GM19452 (cell line): ENCODE measurements at regions not wholly inside any gene's neighbourhood (a gene's known extent, or its start where the extent isn't known, plus 50 kb on each side); places are given as distances from the start of the nearest gene placed in this dataset.
"Not testable (repeated sequence)": the region's sequence is repeated elsewhere in the genome, so short reads cannot be mapped to it uniquely, and the experiment has no call there.

ENCODE experiments used
- ATAC-seq: cut with Tn5 transposase; IDR thresholded peaks from one replicate; pipeline ENCODE4 v1.9.1; 2021; ENCODE audit not compliant: unreplicated experiment

DNA sequence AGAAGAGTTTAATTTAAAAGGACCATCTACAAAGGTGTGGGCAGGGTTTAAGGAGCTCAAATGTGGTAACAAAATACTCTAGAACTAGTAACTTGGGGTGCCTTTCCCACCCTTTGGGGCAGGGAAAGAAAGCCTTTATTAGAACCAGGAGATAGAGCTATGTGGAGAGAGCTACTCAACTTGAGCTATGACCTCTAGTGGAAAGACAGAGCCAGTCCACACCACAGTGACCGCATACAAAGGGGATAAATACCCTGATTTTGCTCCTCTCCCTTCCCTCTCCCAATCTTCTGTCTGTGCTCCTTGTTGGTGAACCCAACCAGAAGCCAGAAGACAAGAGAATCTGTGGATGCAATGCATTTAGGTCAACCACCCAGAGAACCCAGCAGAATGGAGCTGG lies 54.4 kb upstream of the JAK1 start:
- no peak for ATAC-seq

DNA sequence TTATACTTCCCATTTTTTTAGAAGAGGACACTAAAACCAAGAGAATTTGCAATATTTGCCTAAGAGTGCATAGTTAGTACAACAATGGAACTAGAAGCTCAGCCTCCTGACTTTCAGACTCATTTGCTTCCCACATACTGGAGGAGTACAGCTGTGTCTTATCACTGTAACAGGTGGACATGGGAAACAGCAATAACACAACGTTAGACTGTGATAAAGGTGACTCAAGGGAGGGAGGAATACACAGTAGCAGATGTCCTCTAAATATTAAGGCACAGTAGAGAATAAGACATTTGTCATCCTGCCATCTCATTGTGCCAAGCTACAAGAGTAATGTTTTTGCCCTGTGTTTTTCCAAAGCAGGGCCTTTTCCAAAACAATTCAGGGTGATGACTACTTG lies 55.4 kb upstream of the JAK1 start:
- no peak for ATAC-seq

DNA sequence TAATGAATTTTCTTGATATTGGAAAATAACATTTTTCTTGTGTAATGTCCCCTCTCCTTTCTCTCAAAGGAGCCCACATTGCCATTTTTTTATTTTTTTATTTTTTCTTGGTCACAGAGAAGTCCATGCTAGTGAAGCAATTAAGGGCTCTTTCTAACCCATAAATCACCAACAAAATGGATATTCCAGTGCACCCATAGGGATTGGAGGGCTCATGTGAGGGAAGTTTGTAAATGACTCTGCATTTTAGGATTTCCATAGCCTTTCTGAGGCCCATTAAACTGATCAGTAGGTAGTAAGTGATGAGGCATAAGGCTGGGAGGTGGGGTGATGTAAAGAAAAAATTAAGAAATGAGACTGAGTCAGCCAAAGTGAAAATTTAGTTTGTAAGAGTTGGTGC lies 55.9 kb upstream of the JAK1 start:
- ATAC-seq: no peak

DNA sequence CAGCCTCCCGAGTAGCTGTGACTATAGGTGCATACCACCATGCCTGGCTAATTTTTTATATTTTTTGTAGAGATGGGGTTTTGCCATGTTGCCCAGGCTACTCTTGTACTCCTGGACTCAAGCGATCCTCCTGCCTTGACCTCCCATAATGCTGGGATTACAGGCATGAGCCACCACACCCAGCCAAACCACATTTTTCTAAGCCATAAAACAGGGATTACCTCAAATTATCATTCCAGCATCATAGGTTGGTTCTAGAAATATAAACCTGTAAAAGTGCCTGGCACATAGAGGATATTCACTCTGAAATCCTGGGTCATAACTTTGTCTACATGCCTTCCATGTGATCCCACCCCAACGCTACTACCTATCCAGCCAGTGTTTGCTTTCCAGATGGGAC lies 59.4 kb upstream of the JAK1 start:
- no peak for ATAC-seq

DNA sequence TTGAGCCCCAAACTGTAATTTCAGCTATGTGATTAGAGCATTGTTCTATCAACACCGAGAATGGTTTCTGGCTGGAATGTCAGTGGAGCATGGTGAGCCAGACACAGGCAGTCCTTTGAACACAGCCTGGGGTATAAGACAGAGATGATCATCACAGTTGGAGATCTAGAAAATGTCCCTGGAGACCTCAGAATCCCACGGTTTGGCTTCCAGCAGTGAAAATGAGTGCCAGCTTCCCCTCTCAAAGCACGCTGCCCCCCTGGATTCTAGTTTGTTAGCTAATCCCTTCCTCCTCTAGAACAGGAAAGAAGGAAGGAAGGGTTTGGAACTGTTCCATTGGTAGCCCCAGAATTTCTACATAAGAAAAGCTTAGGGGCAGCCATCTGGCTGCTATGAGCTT lies 59.9 kb upstream of the JAK1 start:
- no peak for ATAC-seq

DNA sequence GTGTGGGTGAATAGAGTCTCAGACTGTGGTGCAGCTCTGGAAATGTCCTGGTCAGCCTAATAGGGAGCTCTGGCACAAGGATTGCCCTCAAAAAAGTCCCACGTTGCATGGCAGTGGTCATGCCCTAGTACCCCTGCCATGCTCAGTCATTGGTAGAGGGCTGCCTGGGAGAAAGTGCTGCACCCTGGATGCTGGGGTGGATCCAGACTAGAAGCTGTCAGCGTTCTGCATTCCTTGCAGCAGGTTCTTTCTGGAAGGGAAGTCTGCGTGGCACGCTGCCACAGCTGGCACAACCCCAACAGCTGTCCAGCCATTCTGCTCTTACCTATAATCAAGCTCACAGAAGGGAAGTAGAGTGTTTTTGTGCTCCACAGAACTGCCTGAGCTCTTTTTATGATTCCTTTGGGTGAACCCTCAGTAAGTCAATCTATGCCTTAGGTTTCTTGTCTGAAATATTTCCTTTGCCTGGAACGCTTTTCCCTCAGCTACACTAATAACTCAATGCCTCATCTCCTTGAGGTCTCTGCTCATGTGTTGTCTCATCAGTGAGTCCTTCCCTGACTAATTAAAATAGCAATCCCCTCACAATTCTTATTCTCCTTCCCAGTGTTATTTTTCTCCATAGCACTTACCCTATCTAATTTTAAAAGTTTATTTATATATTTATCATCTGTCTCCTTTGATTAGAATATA lies 61.5 kb upstream of the JAK1 start:
- no peak for ATAC-seq

DNA sequence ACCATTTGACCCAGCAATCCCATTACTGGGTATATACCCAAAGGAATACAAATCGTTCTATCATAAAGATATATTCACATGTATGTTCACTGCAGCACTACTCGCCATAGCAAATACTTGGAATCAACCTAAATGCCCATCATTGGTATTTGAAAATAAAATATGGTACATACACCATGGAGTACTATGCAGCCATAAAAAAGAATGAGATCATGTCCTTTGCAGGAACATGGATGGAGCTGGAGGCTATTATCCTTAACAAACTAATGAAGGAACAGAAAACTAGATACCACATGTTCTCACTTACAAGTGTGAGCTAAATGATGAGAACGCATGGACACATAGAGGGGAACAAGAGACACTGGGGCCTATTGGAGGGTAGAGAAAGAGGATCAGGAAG lies 63.1 kb upstream of the JAK1 start:
- not testable (repeated sequence) for ATAC-seq

DNA sequence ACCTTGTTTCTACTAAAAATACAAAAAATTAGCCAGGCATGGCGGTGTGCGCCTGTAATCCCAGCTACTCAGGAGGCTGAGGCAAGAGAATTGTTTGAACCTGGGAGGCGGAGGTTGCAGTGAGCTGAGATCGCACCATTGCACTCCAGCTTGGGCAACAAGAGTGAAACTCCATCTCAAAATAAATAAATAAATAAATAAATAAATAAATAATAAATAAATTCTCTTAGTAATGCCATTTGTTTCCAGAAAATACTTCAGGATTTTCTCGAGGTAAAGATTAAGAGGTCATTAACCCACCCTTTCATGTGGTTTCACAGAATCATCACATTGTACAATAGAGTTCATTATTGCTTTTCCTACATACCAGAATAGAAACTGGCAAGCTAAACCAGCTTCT lies 68.5 kb upstream of the JAK1 start:
- not testable (repeated sequence) for ATAC-seq

DNA sequence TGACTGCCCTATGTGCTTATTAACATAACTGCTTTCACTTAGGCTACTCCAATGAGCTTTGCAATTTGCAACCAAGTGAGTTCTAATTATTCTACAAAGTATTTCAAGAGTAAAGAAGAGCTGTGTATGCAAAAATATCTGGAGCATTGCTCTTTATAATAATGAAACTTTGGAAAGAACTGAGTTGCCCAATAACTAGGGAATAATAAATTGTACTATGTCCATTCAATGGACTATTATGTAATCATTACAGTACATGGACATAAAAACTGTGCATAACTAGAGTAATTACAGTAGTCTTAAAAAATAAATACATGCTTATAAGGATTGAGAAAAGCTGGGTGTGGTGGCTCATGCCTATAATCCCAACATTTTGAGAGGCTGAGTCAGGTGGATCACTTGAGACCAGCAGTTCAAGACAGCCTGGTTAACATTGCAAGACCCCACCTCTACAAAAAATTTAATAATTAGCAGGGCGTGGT lies 70.3 kb upstream of the JAK1 start:
- no peak for ATAC-seq

DNA sequence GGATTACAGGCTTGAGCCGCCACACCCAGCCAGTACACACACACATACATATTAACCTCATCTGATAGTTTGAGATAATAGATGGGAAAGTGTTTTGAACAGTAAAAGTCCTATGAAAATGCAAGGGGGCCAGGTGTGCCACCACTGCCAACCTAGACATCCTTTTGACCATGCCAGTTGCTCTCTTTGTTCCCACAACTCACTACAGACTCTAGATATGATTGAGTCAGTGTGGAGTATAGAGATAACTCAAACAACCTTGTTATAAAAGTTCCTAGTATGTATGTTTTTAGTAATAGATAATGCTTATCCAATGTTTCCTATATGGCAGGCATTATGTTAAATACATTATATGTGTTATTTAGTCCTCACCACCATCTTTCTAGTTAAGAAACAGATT lies 72.7 kb upstream of the JAK1 start:
- ATAC-seq: no peak

DNA sequence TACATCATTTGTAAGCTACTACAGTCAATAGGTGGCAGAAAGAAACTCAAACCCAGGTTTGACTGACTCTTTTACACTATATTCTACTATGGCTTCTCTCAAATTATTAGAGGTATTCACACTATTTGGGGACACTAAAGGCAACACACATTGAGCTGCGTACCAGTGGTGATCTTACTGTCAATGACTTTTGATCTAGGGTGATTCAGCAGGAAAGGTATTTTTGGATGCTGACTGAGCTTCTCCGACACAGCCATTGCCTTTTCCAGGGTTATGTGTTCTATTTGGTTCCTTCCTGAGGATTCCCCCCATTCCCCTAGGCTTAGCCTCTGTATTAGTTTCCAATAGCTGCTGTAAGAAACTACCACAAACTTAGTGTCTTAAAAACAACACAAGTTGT lies 73.2 kb upstream of the JAK1 start:
- no peak for ATAC-seq

DNA sequence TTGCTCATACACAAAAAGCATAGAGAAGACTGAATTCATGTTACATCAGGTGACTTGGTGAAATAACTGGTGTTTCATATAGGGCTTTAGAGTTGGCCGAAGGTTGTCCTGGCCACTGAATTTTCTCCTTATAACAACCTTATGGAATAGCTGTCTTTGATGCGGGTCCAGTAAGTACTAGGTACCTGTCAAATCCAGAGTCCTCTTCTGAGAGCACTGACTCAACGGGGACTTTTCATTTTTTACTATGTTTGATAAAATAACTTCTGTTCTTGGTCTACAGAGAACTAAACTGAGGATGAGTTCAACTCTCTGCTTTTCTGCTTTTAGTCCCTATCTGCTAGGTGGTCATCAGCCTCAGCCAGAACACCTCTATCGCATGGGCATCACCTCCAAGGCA lies 76.1 kb upstream of the JAK1 start:
- no peak for ATAC-seq

DNA sequence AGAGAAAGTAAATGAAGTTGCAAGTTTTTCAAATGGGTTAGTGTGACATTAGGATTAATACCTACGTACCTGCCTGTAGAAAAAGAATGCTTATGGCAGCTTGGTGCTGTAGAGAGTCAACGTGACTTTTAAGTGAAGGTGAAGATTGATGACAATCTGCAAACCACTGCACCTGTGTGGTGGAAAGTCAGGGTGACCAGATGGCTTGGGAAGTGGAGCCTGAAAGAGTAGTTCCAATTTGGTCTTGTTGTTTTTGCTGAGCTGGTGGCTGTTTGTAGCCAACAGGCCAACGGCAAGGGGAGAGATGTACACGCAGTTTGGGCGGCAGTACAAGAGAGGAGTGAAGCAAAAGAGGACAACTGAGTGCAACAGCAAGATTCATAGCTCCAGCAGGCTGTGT lies 78.1 kb upstream of the JAK1 start:
- ATAC-seq: no peak

DNA sequence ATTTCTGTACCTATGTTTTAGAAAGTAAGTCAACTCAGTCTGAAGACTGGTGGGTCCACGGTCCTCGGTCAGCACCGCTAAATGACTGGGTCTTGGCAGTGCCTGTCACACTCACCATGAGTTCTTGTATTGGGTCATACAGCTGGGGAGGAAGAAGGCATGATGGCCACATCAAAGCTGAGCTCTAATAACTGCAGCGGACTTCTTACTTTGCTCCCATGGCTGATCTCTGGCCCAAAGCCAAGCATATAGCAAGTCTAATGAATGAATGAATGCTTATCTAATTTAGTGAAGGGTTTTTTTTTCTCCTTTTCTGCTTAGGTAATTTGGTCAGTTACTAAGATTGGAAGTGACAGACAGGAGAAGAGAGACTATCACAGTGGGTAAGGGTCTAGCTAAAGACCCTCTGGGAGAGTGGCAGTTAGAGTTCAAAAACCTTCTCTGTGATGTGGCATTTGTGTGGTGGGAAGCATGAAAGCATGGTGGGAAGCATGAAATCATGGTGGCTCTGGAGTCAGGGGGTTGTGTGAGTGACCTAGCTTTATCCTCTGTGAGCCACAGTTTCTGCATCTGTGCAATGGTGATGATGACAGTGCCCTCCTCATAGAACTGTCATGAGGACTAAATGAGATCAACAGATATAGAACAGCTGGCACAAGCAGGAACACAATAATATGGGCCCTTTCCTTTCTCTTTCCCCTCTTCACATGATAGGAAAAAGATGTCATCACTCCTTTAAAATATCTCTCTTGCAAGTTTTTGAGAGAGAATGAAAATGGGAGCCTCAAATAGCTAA lies 78.9 kb upstream of the JAK1 start:
- ATAC-seq: no peak

DNA sequence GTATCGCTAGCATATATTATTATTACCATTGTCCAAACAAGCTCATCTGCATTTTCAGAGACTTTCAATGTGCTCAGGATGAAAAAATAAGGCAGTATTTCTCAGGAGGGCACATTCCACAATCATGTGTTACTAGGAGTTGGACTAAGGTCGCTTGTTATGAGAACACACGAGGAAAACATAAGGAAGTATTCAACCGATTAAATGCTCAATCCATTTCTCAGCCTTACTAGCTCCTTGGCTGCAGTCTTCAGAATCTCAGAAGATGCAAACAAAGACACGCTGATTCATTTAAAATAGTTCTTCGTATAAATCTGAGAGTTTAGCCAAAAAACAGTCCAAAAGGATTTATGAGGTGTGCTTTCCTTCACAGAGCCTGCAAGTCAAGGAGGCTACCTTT lies 82.0 kb upstream of the JAK1 start:
- ATAC-seq: no peak

DNA sequence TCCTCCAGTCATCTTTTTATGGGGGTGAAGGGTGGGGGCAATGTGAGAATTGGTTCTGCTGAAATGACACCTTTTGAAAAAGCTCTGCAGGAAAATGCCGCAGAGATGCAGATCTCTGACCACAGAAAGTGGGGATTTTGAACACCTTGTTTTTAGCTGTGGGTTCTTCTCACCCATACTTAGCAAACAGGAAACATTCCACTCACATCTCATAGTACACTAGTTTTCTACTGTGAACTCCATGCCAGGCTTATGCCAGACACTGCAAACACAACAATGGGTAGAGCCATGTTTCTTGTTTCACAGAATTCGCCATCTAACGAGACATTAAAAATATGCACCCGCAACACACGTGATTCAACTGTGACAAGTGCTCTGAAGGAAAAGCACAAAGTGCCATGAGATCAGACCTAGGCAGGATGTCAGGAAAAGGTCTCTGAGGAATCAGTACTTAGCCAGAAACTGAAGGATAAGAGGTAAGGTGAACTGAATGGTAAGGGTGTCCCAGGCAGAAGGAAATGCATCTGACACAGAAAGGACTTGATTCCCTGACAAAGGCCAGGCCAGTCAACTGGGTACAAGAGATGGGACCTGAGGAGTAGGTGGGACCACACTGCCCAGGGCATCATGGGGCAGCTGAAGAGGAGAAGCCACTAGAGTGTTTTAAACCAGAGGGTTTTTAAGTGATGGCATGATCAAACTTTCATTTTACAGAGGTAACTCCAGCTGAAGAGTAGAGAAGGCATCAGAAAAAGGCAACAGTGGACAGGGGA lies 83.8 kb upstream of the JAK1 start:
- ATAC-seq: no peak

DNA sequence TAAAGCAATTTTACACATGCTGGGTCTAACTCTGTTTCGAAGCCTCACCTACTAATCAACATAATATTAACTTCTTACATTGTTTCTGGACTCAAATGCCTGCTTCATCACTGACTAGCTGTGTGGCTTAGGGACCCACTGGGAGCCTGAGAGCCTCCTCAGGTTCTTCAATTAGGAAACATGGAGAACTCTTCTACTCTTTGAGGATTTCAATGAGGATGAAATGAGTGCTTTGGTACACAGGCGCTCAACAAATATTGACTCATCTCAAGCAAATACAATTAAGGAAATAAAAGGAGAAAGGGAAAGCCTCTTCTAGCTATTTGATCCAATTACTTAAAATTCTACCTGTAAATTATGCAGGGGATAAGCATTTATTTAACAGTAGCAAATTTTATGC lies 84.4 kb upstream of the JAK1 start:
- no peak for ATAC-seq

DNA sequence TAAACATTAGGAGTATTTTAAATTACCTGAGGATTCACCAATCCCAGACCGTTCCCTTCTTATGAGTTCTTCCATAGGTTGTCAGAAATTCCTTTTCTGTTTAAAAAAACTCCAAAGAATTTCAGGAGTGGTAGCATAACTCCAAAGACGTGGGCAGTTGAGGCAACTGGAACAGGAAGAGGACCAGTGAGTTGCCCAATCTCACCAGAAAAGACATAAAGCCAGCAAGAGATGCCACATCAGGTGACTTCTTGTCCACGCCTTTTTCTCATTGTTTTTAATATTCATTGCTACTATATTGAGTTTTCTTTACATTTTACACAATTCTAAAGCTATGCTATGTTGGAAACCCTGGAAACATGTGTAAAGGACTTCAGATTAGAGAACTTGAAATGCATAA lies 88.1 kb upstream of the JAK1 start:
- ATAC-seq: no peak

DNA sequence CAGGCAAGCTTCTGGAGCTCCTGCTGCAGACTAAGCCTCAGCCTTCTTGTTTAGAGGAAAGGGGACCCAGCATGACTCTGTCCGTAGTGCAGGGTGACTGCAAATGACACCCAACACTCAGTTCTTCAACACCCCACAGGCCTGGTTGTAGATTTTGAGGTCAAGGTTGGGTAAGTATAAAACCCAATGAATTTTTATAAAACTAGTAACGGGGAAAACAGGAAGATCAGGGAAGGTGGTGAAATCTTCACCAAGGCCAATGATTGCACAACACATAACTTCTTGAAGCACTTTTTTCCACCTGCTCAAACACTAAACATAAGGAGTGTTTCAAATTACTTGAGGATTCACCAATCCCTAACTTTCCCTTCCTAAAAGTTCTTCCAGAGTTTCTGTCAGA lies 89.4 kb upstream of the JAK1 start:
- ATAC-seq: no peak

DNA sequence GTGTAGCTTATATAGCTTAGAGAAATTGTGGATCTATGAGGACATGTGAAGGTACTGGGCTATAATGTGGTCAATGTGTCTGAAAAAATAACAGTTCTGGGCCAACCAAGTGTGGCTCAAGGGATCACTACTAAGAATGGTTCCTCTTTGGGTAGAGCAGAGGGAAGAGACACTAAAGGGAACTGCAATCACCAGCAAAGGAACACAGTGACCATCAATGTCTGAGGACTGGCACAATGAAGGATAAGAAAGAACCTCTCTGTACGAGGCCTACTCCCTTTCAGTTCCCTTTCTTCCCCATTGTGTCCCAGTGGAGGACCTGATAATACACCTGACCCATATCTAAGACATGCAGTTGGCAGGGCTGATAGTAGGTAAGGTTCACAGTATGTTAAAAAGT lies 89.9 kb upstream of the JAK1 start:
- ATAC-seq: no peak

DNA sequence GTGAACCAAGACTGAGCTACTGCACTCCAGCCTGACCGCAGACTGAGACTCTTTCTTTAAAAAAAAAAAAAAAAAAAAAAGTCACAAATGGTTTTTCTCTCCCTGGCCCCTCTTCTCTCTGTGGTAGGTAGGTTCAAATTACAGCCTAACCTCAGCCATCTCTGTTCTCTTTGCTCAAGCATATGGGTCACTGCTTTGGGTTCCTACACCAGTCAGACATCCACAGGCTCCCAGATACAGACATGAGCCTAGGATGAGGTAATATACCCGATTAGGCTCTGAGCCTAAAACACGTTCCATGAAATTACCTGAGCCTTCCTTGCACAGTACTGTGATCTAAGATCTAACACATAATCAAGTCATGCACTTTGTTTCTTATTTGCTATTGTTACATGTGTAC lies 90.5 kb upstream of the JAK1 start:
- no peak for ATAC-seq
